Fibroblast of lung (primary cell): ENCODE measurements at regions not wholly inside any gene's neighbourhood (a gene's known extent, or its start where the extent isn't known, plus 50 kb on each side); places are given as distances from the start of the nearest gene placed in this dataset.
A peak's percentile ranks its signal among the peaks of the same experiment; 100 is the strongest.

Experiments
- DNase-seq, 2 donors: peaks; one replicate each; pipeline versions ENCODE4 v3.0.0 to v3.0.0-alpha.2; 2010; ENCODE audit warnings: low read depth in 2 of 2
- H2AFZ ChIP-seq: 2 replicates; pipeline ENCODE4 v1.5.1; 2012; ENCODE audit warnings: low read length, control low read depth, inconsistent platforms
- H3K27ac ChIP-seq: 2 replicates; pipeline ENCODE4 v1.5.1; 2011; ENCODE audit warnings: low read length, control low read depth; ENCODE audit not compliant: insufficient read depth
- H3K27me3 ChIP-seq: 2 replicates; pipeline ENCODE4 v1.5.1; 2011; ENCODE audit warnings: mild to moderate bottlenecking, low read length; ENCODE audit not compliant: control insufficient read depth, insufficient read depth
- H3K36me3 ChIP-seq: 2 replicates; pipeline ENCODE4 v1.5.1; 2011; ENCODE audit warnings: low read length; ENCODE audit not compliant: control insufficient read depth, insufficient read depth
- H3K4me1 ChIP-seq: 2 replicates; pipeline ENCODE4 v1.5.1; 2011; ENCODE audit warnings: low read length; ENCODE audit not compliant: control insufficient read depth, insufficient read depth; ENCODE audit errors: extremely low read depth
- H3K4me2 ChIP-seq: 2 replicates; pipeline ENCODE4 v1.5.1; 2011; ENCODE audit warnings: low read length, control low read depth; ENCODE audit not compliant: insufficient read depth; ENCODE audit errors: extremely low read depth
- H3K4me3 ChIP-seq, 4 experiments: fragments of 200-600 bp in 1 of 4; sonication (generic) in 1 of 4; replicated peaks in 1 of 4; 2 replicates each; pipeline ENCODE4 v1.5.1; 2011 to 2016; ENCODE audit warnings: low read length in 4 of 4, low read depth in 3 of 4, mild to moderate bottlenecking in 3 of 4, control low read depth in 2 of 4, inconsistent platforms in 1 of 4, mixed read lengths in 1 of 4; ENCODE audit not compliant: insufficient read depth in 1 of 4; ENCODE audit errors: control extremely low read depth in 1 of 4
- H3K79me2 ChIP-seq: 2 replicates; pipeline ENCODE4 v1.5.1; 2012; ENCODE audit warnings: mild to moderate bottlenecking, low read length, inconsistent platforms; ENCODE audit not compliant: control insufficient read depth, insufficient read depth
- H3K9ac ChIP-seq: 2 replicates; pipeline ENCODE4 v1.5.1; 2011; ENCODE audit warnings: mild to moderate bottlenecking, low read length, control low read depth; ENCODE audit not compliant: insufficient read depth
- H3K9me3 ChIP-seq: 2 replicates; pipeline ENCODE4 v1.5.1; 2012; ENCODE audit warnings: low read depth, low read length; ENCODE audit not compliant: control insufficient read depth, insufficient read depth
- H4K20me1 ChIP-seq: 2 replicates; pipeline ENCODE4 v1.5.1; 2011; ENCODE audit warnings: low read length; ENCODE audit not compliant: control insufficient read depth, insufficient read depth; ENCODE audit errors: extremely low read depth
- EZH2 ChIP-seq: IDR thresholded peaks from 2 replicates; pipeline ENCODE4 v1.5.1; 2012; ENCODE audit warnings: low read length, control low read depth, mild to moderate bottlenecking; ENCODE audit errors: missing control alignments
- TF ChIP-seq, protein P1 (sequence below), 2 donors: IDR thresholded peaks in 1 of 2; conservative IDR thresholded peaks in 1 of 2; 1 replicate in 1 of 2; 2 replicates in 1 of 2; pipeline ENCODE4 v1.5.1; 2011 to 2012; ENCODE audit warnings: low read length in 2 of 2, control low read depth in 1 of 2, inconsistent platforms in 1 of 2, low read depth in 1 of 2, mild to moderate bottlenecking in 1 of 2

DNA sequence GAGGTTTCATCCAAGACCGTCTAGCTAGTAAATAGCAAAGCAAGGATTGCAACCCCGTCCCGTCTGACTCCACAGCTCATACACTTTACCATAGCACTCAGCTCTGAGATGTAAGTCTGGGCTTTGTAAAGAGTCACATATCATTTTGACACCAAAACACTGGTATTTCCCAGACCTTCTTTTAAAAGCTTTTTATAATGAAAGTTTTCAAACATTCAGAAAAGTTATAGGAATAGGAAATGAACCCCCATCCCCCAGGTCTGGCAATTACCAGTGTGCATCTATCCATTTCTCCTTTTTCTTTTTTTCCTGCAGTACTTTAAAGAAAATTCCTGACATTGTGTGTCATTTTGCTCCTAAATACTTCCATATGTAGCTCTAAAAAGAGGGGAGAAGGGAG, 183.6 kb upstream of the CCND2 start:
- Histone ChIP-seq H2AFZ (no peak overlapping the region), H3K9ac (no peak overlapping the region), H3K4me3 (no peak overlapping the region), H4K20me1 (no peaks in the 10 kb centered on the region), H3K4me1 (no peaks in the 10 kb centered on the region), H3K27ac (no peak overlapping the region), H3K36me3 (no peaks in the 10 kb centered on the region), H3K79me2 (no peaks in the 10 kb centered on the region), H3K27me3 (no peaks in the 10 kb centered on the region), H3K4me2 (no peak overlapping the region), H3K9me3 (no peaks in the 10 kb centered on the region)
- TF ChIP-seq, protein P1, sequence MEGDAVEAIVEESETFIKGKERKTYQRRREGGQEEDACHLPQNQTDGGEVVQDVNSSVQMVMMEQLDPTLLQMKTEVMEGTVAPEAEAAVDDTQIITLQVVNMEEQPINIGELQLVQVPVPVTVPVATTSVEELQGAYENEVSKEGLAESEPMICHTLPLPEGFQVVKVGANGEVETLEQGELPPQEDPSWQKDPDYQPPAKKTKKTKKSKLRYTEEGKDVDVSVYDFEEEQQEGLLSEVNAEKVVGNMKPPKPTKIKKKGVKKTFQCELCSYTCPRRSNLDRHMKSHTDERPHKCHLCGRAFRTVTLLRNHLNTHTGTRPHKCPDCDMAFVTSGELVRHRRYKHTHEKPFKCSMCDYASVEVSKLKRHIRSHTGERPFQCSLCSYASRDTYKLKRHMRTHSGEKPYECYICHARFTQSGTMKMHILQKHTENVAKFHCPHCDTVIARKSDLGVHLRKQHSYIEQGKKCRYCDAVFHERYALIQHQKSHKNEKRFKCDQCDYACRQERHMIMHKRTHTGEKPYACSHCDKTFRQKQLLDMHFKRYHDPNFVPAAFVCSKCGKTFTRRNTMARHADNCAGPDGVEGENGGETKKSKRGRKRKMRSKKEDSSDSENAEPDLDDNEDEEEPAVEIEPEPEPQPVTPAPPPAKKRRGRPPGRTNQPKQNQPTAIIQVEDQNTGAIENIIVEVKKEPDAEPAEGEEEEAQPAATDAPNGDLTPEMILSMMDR (conservative IDR thresholded peaks at IDR 0.05 in 1 of 2, IDR thresholded peaks at IDR 0.05 in 1 of 2; ENCODE audit: low read depth in 1 of 2, low read length in 2 of 2): no peak
- no peak for TF ChIP-seq EZH2
- DNase-seq: no peak

GRCh38 chr12:4089121-4089606, 184.4 kb upstream of the CCND2 start:
- DNase-seq: peak in 1 of 2 donors; percentile 35

DNA sequence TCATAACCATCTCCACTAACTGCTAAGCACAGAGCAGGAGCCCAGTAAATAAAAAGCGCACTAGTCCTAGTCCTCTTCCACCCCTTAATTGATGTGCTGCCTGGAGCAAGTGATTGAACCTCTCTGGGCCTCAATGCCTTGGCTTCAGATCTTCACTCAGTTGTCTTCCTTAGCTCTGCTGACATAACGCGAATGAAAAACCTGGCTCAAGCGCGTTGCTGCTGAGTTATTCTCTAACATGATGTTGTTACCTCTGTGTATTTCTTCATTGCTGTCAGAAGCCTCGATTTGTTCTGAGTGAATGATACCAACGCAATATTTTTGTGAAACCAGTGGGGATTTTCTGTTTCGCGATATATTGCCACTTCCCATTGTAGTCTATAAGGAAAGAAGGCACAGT, 185.1 kb upstream of the CCND2 start:
- Histone ChIP-seq H3K4me3 (no peak overlapping the region), H3K79me2 (no peaks in the 10 kb centered on the region)
- no peak for TF ChIP-seq EZH2
- TF ChIP-seq, protein P1 (conservative IDR thresholded peaks at IDR 0.05 in 1 of 2, IDR thresholded peaks at IDR 0.05 in 1 of 2; ENCODE audit: low read depth in 1 of 2, low read length in 2 of 2): no peak

More at GRCh38 chr12:4089121-4089606, 184.4 kb upstream of the CCND2 start:
- TF ChIP-seq EZH2: no peak
- TF ChIP-seq, protein P1 (conservative IDR thresholded peaks at IDR 0.05 in 1 of 2, IDR thresholded peaks at IDR 0.05 in 1 of 2; ENCODE audit: low read depth in 1 of 2, low read length in 2 of 2): no peak
- Histone ChIP-seq H3K4me2 (no peak overlapping the region), H3K4me3 (no peak overlapping the region), H3K27ac (no peak overlapping the region), H3K4me1 (no peaks in the 10 kb centered on the region), H4K20me1 (no peaks in the 10 kb centered on the region), H3K9me3 (no peaks in the 10 kb centered on the region), H2AFZ (no peak overlapping the region), H3K36me3 (no peaks in the 10 kb centered on the region), H3K9ac (no peak overlapping the region), H3K27me3 (no peaks in the 10 kb centered on the region), H3K79me2 (no peaks in the 10 kb centered on the region)

More for the DNA sequence above, 185.1 kb upstream of the CCND2 start:
- DNase-seq: no peak
- Histone ChIP-seq H3K27me3 (no peaks in the 10 kb centered on the region), H3K4me2 (no peak overlapping the region), H2AFZ (no peak overlapping the region), H3K27ac (no peak overlapping the region), H3K4me1 (no peaks in the 10 kb centered on the region), H3K36me3 (no peaks in the 10 kb centered on the region), H3K9me3 (no peaks in the 10 kb centered on the region), H4K20me1 (no peaks in the 10 kb centered on the region), H3K9ac (no peak overlapping the region)
